ENCODE measurements at regions not wholly inside any gene's neighbourhood (a gene's known extent, or its start where the extent isn't known, plus 50 kb on each side); places are given as distances from the start of the nearest gene placed in this dataset.

DNA sequence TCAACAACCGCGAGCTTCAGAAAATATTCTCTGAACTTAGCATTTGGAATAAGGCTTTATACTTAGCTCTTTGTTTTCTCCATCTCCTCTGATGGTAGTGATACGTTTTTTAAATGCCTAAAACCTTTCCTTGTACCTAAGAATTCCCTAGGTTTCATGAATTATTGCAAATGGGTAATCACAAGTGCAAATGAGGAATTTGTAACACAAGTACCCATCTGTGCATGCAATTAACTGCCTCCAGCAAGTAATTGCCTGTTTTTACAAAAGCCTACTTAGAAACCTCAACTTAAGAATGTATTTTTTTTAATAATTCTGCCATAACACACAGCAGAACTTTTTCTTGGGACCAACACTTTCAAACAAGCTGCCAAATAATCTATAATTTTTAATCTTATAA is 149.2 kb downstream of the PHLDA1 start:
- Histone ChIP-seq H3K4me3 (ENCODE audit: low read length) (no peak overlapping the region), H4K20me1 (ENCODE audit: low read length) (no peaks in the 10 kb centered on the region), H3K36me3 (ENCODE audit: low read depth, low read length) (no peaks in the 10 kb centered on the region), H3K4me1 (ENCODE audit: insufficient read depth, low read length) (no peaks in the 10 kb centered on the region), H2AFZ (ENCODE audit: low read length) (no peak overlapping the region), H3K27me3 (ENCODE audit: low read length) (no peaks in the 10 kb centered on the region), H3F3A (ENCODE audit: low read length, unreplicated experiment) (no peaks in the 10 kb centered on the region), H3K79me2 (ENCODE audit: low read length) (no peaks in the 10 kb centered on the region), H3K9ac (ENCODE audit: low read length) (no peak overlapping the region), H3K27ac (ENCODE audit: low read length) (no peak overlapping the region), H3K4me2 (ENCODE audit: low read length) (no peak overlapping the region), H3K9me3 (ENCODE audit: low read length) (no peaks in the 10 kb centered on the region), H3K9me2 (replicated peaks; ENCODE audit: low read length) (no peaks in the 10 kb centered on the region)
- ChIA-PET CTCF (no interaction called here), POLR2A (ENCODE audit: unreplicated experiment) (interaction anchor here (0.6 to 0.7 kb wide), 2 partner anchors 587 to 991 kb away, joined by 3 to 4 read pairs; no protein-coding TSS in a partner anchor)
- DNase-seq: no peak
- intact Hi-C loops (cut with micrococcal nuclease): no loop called here
- TF ChIP-seq EZH2phosphoT487 (IDR thresholded peaks at IDR 0.05; ENCODE audit: borderline replicate concordance, low read length) (no peak), EZH2 (IDR thresholded peaks at IDR 0.05; ENCODE audit: low read length, unreplicated experiment) (no peak)
- TF ChIP-seq, protein P1, sequence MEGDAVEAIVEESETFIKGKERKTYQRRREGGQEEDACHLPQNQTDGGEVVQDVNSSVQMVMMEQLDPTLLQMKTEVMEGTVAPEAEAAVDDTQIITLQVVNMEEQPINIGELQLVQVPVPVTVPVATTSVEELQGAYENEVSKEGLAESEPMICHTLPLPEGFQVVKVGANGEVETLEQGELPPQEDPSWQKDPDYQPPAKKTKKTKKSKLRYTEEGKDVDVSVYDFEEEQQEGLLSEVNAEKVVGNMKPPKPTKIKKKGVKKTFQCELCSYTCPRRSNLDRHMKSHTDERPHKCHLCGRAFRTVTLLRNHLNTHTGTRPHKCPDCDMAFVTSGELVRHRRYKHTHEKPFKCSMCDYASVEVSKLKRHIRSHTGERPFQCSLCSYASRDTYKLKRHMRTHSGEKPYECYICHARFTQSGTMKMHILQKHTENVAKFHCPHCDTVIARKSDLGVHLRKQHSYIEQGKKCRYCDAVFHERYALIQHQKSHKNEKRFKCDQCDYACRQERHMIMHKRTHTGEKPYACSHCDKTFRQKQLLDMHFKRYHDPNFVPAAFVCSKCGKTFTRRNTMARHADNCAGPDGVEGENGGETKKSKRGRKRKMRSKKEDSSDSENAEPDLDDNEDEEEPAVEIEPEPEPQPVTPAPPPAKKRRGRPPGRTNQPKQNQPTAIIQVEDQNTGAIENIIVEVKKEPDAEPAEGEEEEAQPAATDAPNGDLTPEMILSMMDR (conservative IDR thresholded peaks at IDR 0.05; ENCODE audit: low read depth, low read length): no peak
- ATAC-seq: no peak
- no TSS peak for BruUV-seq (replicated peaks)

DNA sequence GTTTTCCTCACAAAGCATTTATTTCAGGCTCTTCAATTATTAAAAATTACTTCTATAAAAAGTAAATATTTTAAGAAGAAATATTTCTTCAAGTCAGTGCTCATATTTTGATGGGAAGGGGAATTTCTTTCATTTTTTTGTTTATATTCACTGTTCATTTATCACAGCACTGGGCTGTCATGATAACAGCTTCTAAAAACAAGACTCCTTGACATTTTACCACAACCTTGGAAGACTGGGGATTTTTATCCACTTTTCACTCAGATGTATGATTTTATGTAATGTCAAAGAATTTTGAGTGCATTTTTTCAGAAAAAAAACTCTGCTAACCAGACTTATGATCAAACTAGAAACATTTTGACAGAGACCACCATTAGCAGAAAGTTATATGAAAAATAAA is 149.7 kb downstream of the PHLDA1 start:
- Histone ChIP-seq H3K36me3 (ENCODE audit: low read depth, low read length) (no peaks in the 10 kb centered on the region), H3F3A (ENCODE audit: low read length, unreplicated experiment) (no peaks in the 10 kb centered on the region), H3K79me2 (ENCODE audit: low read length) (no peaks in the 10 kb centered on the region), H3K27ac (ENCODE audit: low read length) (no peak overlapping the region), H3K27me3 (ENCODE audit: low read length) (no peaks in the 10 kb centered on the region), H3K9me3 (ENCODE audit: low read length) (no peaks in the 10 kb centered on the region), H2AFZ (ENCODE audit: low read length) (no peak overlapping the region), H3K4me3 (ENCODE audit: low read length) (no peak overlapping the region), H3K9me2 (replicated peaks; ENCODE audit: low read length) (no peaks in the 10 kb centered on the region), H4K20me1 (ENCODE audit: low read length) (no peaks in the 10 kb centered on the region), H3K9ac (ENCODE audit: low read length) (no peak overlapping the region), H3K4me2 (ENCODE audit: low read length) (no peak overlapping the region), H3K4me1 (ENCODE audit: insufficient read depth, low read length) (no peaks in the 10 kb centered on the region)
- DNase-seq (no peak), ATAC-seq (no peak)
- BruUV-seq (replicated peaks): no TSS peak
- ChIA-PET POLR2A (ENCODE audit: unreplicated experiment) (interaction anchor here (0.6 to 0.7 kb wide), 2 partner anchors 588 to 991 kb away, joined by 3 to 4 read pairs; no protein-coding TSS in a partner anchor), CTCF (no interaction called here)
- intact Hi-C loops (cut with micrococcal nuclease): no loop called here
- TF ChIP-seq EZH2 (IDR thresholded peaks at IDR 0.05; ENCODE audit: low read length, unreplicated experiment): no peak
- no peak for TF ChIP-seq EZH2phosphoT487 (IDR thresholded peaks at IDR 0.05; ENCODE audit: borderline replicate concordance, low read length)
- TF ChIP-seq, protein P1 (conservative IDR thresholded peaks at IDR 0.05; ENCODE audit: low read depth, low read length): no peak

DNA sequence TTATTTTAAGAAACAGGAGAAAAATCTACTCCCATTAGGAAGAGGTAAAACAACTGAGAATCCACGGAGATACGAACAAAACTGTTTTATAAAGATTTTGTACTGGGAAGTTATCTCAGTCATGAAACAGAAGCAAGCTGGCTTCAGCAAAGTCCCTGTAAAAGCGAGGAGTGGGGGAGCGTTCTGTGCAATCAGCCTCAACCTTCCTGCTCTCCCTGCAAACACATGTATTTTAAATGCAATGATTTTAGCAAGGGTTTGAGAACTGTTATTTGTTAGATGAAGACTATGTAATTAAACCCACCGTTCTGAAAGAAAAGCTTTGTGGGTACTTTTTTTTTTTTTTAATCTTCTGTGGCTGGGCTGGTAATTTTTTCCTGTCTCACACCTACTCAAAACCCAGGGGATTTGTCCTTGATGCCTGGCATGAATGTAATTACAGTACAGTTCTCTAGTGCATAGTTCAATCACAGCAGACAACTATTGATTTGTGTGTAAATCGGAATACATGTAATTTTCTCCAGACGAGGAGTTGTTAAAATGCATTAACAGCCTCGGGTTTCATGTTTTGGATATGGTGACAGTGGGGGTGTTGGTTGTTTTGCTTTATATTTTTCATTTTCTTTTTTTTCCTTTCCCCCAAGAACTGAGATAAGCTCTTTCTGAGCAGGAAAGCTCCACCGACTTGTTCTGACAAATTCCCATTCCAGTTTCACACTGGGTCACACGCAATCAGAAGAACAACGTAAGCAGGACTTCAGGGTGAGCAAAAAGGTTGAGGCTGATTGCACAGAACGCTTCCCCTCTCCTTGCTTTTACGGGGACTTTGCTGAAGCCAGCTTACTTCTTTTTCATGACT is 153.6 kb downstream of the PHLDA1 start:
- intact Hi-C loops (cut with micrococcal nuclease): no loop called here
- no peak overlapping the region for H3K9ac ChIP-seq (ENCODE audit: low read length)

More for the DNA sequence above, 153.6 kb downstream of the PHLDA1 start:
- no TSS peak for BruUV-seq (replicated peaks)
- Histone ChIP-seq H2AFZ (ENCODE audit: low read length) (no peak overlapping the region), H3K4me1 (ENCODE audit: insufficient read depth, low read length) (no peaks in the 10 kb centered on the region), H3K4me2 (ENCODE audit: low read length) (no peak overlapping the region), H3K9me3 (ENCODE audit: low read length) (no peaks in the 10 kb centered on the region), H3K79me2 (ENCODE audit: low read length) (no peaks in the 10 kb centered on the region), H4K20me1 (ENCODE audit: low read length) (no peaks in the 10 kb centered on the region), H3K27ac (ENCODE audit: low read length) (no peak overlapping the region), H3K36me3 (ENCODE audit: low read depth, low read length) (no peaks in the 10 kb centered on the region; the same call in 1 of the 2 replicates), H3K9me2 (replicated peaks; ENCODE audit: low read length) (no peaks in the 10 kb centered on the region), H3K4me3 (ENCODE audit: low read length) (no peak overlapping the region), H3F3A (ENCODE audit: low read length, unreplicated experiment) (no peaks in the 10 kb centered on the region), H3K27me3 (ENCODE audit: low read length) (no peaks in the 10 kb centered on the region)
- ATAC-seq: no peak
- no peak for TF ChIP-seq EZH2phosphoT487 (IDR thresholded peaks at IDR 0.05; ENCODE audit: borderline replicate concordance, low read length)
- TF ChIP-seq EZH2 (IDR thresholded peaks at IDR 0.05; ENCODE audit: low read length, unreplicated experiment): no peak
- TF ChIP-seq, protein P1 (conservative IDR thresholded peaks at IDR 0.05; ENCODE audit: low read depth, low read length): no peak
- ChIA-PET POLR2A (ENCODE audit: unreplicated experiment) (interaction anchor here (0.6 kb wide), 1 partner anchor 29 kb away, joined by 6 read pairs; no protein-coding TSS in a partner anchor), CTCF (interaction anchor here (0.6 kb wide), 1 partner anchor 30 kb away, joined by 3 read pairs; no protein-coding TSS in a partner anchor)
- DNase-seq: no peak

All from PC-3 (cell line).